ENCODE measurements at regions not wholly inside any gene's neighbourhood (a gene's known extent, or its start where the extent isn't known, plus 50 kb on each side); places are given as distances from the start of the nearest gene placed in this dataset.

DNA sequence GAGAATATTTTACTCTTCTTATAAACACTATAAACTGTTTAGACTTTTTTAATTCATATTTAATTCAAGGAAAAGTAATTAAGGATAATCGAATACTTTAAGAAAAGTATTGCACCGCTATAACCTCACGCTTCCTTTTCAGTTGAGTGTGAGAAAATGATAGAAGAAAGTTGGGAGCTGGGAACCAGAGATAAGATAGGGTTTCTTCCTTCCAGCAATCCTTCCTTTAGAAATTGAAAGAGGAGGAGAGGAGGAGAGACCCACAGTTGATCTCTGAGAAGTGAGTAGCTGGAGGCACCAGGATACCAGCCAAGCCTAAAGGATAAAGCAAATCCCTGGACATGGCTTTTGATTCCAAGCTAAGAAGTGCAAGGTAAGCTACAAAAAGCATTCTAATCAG is 242.3 kb upstream of the NOCT start:
- H3K9me3 Mint-ChIP-seq: peaks cover 4% of the 10 kb centered on the region
- no peak for TF ChIP-seq CTCF (conservative IDR thresholded peaks at IDR 0.05)
- H3K4me3 Mint-ChIP-seq: no peak overlapping the region
- no peak for DNase-seq (ENCODE audit: extremely low spot score, unreplicated experiment)
- no peaks in the 10 kb centered on the region for H3K36me3 Mint-ChIP-seq
- H3K4me1 Mint-ChIP-seq (ENCODE audit: unreplicated experiment): peaks cover 15% of the 10 kb centered on the region
- H3K27me3 Mint-ChIP-seq: no peaks in the 10 kb centered on the region
- no peak overlapping the region for H3K27ac Mint-ChIP-seq

GRCh38 chr4:138772366-138772765 is 243.2 kb upstream of the NOCT start:
- no peak overlapping the region for H3K4me3 Mint-ChIP-seq
- no peaks in the 10 kb centered on the region for H3K27me3 Mint-ChIP-seq
- no peak for DNase-seq (ENCODE audit: extremely low spot score, unreplicated experiment)
- H3K27ac Mint-ChIP-seq: no peak overlapping the region
- peaks cover 4% of the 10 kb centered on the region for H3K9me3 Mint-ChIP-seq
- H3K4me1 Mint-ChIP-seq (ENCODE audit: unreplicated experiment): peaks cover 15% of the 10 kb centered on the region
- TF ChIP-seq CTCF (conservative IDR thresholded peaks at IDR 0.05): no peak
- H3K36me3 Mint-ChIP-seq: no peaks in the 10 kb centered on the region

- peaks cover 12% of the 10 kb centered on the region for H3K4me1 Mint-ChIP-seq (ENCODE audit: unreplicated experiment)
These were observed 244.8 kb upstream of the NOCT start for GRCh38 chr4:138770818-138771217.

GRCh38 chr4:138766332-138766731 is 249.2 kb upstream of the NOCT start:
- H3K4me3 Mint-ChIP-seq: no peak overlapping the region
- peaks cover 6% of the 10 kb centered on the region for H3K27me3 Mint-ChIP-seq
- no peaks in the 10 kb centered on the region for H3K36me3 Mint-ChIP-seq
- no peak for DNase-seq (ENCODE audit: extremely low spot score, unreplicated experiment)
- TF ChIP-seq CTCF (conservative IDR thresholded peaks at IDR 0.05): no peak
- H3K4me1 Mint-ChIP-seq (ENCODE audit: unreplicated experiment): no peaks in the 10 kb centered on the region
- H3K9me3 Mint-ChIP-seq: peaks cover 4% of the 10 kb centered on the region
- no peak overlapping the region for H3K27ac Mint-ChIP-seq

More at GRCh38 chr4:138770818-138771217, 244.8 kb upstream of the NOCT start:
- Mint-ChIP-seq H3K9me3 (peaks cover 4% of the 10 kb centered on the region), H3K27ac (no peak overlapping the region), H3K36me3 (no peaks in the 10 kb centered on the region), H3K27me3 (no peaks in the 10 kb centered on the region), H3K4me3 (no peak overlapping the region)
- no peak for DNase-seq (ENCODE audit: extremely low spot score, unreplicated experiment)
- no peak for TF ChIP-seq CTCF (conservative IDR thresholded peaks at IDR 0.05)

DNA sequence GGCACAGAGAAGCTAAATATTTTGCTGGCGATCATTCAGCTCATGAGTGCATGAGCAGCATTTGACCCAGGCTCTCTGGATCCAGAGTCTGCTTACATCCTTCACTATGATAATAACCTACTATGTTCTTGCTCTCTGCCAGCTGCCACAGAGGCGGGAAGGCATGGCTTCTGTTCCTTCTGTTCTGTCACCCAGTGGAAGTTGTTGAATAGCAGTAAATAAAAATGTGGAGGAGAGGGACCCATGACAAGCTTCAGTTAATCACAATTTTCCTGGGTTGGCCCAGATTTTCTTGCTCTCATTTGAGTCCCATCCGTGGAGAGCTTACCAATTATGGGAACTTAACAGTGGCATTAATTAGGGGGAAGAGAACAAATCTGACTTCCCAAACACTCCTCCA is 250.1 kb upstream of the NOCT start:
- H3K27me3 Mint-ChIP-seq: peaks cover 6% of the 10 kb centered on the region
- TF ChIP-seq CTCF (conservative IDR thresholded peaks at IDR 0.05): no peak
- H3K9me3 Mint-ChIP-seq: no peaks in the 10 kb centered on the region
- no peak overlapping the region for H3K27ac Mint-ChIP-seq
- no peaks in the 10 kb centered on the region for H3K36me3 Mint-ChIP-seq
- no peaks in the 10 kb centered on the region for H3K4me1 Mint-ChIP-seq (ENCODE audit: unreplicated experiment)
- DNase-seq (ENCODE audit: extremely low spot score, unreplicated experiment): no peak
- H3K4me3 Mint-ChIP-seq: no peak overlapping the region

- Mint-ChIP-seq H3K9me3 (no peaks in the 10 kb centered on the region), H3K36me3 (no peaks in the 10 kb centered on the region), H3K4me1 (ENCODE audit: unreplicated experiment) (no peaks in the 10 kb centered on the region), H3K27ac (no peak overlapping the region), H3K27me3 (peaks cover 6% of the 10 kb centered on the region), H3K4me3 (no peak overlapping the region)
- no peak for DNase-seq (ENCODE audit: extremely low spot score, unreplicated experiment)
- TF ChIP-seq CTCF (conservative IDR thresholded peaks at IDR 0.05): no peak
These were observed 253.9 kb upstream of the NOCT start for GRCh38 chr4:138761638-138762220.

All from type B pancreatic cell (in vitro differentiated cells).